Vagina (tissue), 2 donors: ENCODE measurements at regions not wholly inside any gene's neighbourhood (a gene's known extent, or its start where the extent isn't known, plus 50 kb on each side); places are given as distances from the start of the nearest gene placed in this dataset.

Experiments used
- DNase-seq, 2 donors: peaks; one replicate each; pipeline ENCODE4 v3.0.0-alpha.2; 2017; ENCODE audit errors: extremely low spot score in 2 of 2
- H3K27ac ChIP-seq: fragments of 200-600 bp; sonication (generic); one replicate; pipeline ENCODE4 v1.5.1; 2019
- H3K27me3 ChIP-seq: fragments of 200-600 bp; sonication (generic); one replicate; pipeline ENCODE4 v1.5.1; 2019
- H3K36me3 ChIP-seq, 2 donors: fragments of 200-600 bp; sonication (generic); one replicate each; pipeline ENCODE4 v1.5.1; 2017 to 2019
- H3K4me1 ChIP-seq: fragments of 200-600 bp; sonication (generic); one replicate; pipeline ENCODE4 v1.5.1; 2019
- H3K4me3 ChIP-seq, 2 donors: fragments of 200-600 bp; sonication (generic); 1 replicate in 1 of 2; 2 replicates in 1 of 2; pipeline ENCODE4 v1.5.1; 2016 to 2019
- H3K9me3 ChIP-seq: fragments of 200-600 bp; sonication (generic); one replicate; pipeline ENCODE4 v1.5.1; 2019
- POLR2A ChIP-seq, 2 donors: fragments of 450-650 bp; IDR thresholded peaks; one replicate each; pipeline ENCODE4 v1.6.1; 2017; ENCODE audit warnings: antibody characterized with exemption in 2 of 2, mild to moderate bottlenecking in 2 of 2, moderate library complexity in 2 of 2
- POLR2AphosphoS5 ChIP-seq, 2 donors: sonication (generic); formaldehyde crosslinking; IDR thresholded peaks; one replicate each; pipeline ENCODE4 v1.9.0; 2017; ENCODE audit warnings: antibody characterized with exemption in 2 of 2, mild to moderate bottlenecking in 2 of 2, low read depth in 1 of 2; ENCODE audit not compliant: insufficient read depth in 1 of 2
- intact Hi-C: fragments of 100-400 bp; cut with DNase I; formaldehyde crosslinking; loops from one replicate; pipeline ENCODE4 v1.15.1; 2023
- TF ChIP-seq, protein P1 (sequence below), 3 experiments: fragments of 450-650 bp in 2 of 3; fragments of 200-600 bp in 1 of 3; sonication (generic) in 1 of 3; IDR thresholded peaks; one replicate each; pipeline ENCODE4 v1.5.1; 2017 to 2019; ENCODE audit warnings: antibody characterized with exemption in 3 of 3, mild to moderate bottlenecking in 2 of 3, moderate library complexity in 2 of 3

DNA sequence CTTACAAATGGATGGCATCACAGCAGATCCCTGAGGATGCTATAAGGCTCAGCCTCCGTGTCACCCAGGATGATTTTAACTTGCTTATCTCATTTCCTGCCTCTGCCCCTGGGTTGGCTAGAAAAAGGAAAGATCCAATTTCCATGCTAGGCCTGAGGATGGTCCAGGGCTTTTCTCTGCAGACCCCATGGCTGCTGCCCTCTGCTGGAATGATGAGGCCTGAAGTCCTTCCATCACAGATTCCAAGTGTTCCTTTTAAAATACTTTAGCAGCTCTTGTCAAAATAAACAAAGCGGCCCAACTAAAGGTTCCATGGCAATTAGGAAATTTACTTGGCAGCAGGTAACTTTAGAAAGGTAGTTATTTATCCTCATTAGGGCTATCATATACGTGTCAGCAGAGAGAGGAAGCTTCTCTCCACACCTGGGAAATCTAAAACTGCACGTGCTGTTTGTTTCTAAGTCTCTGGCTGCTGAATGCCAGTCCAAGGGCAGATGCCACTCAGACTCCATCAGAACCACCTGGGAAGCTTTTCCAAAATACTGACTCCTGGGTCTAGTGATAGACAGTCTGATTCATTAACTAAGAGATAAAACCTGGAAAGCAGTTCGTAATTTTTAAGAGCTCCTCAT lies 401.9 kb upstream of the IL12A start:
- no peaks in the 10 kb centered on the region for H3K27me3 ChIP-seq
- TF ChIP-seq POLR2A (IDR thresholded peaks at IDR 0.05) (no peak), POLR2AphosphoS5 (IDR thresholded peaks at IDR 0.05; ENCODE audit: insufficient read depth in 1 of 2, low read depth in 1 of 2) (no peak)
- TF ChIP-seq, protein P1, sequence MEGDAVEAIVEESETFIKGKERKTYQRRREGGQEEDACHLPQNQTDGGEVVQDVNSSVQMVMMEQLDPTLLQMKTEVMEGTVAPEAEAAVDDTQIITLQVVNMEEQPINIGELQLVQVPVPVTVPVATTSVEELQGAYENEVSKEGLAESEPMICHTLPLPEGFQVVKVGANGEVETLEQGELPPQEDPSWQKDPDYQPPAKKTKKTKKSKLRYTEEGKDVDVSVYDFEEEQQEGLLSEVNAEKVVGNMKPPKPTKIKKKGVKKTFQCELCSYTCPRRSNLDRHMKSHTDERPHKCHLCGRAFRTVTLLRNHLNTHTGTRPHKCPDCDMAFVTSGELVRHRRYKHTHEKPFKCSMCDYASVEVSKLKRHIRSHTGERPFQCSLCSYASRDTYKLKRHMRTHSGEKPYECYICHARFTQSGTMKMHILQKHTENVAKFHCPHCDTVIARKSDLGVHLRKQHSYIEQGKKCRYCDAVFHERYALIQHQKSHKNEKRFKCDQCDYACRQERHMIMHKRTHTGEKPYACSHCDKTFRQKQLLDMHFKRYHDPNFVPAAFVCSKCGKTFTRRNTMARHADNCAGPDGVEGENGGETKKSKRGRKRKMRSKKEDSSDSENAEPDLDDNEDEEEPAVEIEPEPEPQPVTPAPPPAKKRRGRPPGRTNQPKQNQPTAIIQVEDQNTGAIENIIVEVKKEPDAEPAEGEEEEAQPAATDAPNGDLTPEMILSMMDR (IDR thresholded peaks at IDR 0.05) = no peak
- H3K4me3 ChIP-seq = no peak overlapping the region
- intact Hi-C loops = no loop called here
- no peak overlapping the region for H3K27ac ChIP-seq
- no peak for DNase-seq
- no peaks in the 10 kb centered on the region for H3K4me1 ChIP-seq
- H3K36me3 ChIP-seq = no peaks in the 10 kb centered on the region
- H3K9me3 ChIP-seq = no peaks in the 10 kb centered on the region

DNA sequence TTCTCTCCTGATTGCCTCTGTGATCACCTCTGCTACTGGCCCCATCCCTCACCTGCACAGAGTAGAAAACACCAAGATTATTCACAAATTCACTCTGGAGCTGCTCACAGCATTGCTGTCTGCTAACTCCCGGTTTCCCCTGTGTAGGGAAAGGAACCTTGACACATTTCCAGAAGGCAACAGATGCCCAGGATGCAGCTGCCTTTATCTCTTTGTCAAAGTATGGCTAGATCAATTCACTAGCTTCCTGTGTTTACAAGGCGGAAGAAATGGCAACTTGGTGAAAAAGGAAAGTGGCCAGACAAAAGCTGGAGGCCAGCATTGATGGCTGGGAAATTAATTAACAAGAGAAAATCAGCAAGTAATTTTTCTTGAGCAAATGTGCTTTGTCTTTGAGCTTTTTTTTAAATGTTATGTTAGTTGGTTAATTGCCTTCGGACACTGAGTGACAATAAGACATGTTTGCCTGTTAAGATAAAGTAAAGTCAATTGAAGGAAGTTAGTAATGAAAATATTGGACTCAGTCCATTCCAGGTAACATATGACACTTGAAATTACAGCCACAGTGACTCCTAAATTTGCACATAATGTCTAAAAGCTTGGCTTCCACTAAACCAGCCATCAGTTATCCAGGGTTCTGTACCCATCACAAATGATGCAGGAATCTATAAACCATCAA lies 394.6 kb upstream of the IL12A start:
- Histone ChIP-seq H3K4me3 (no peak overlapping the region), H3K27me3 (no peaks in the 10 kb centered on the region), H3K36me3 (no peaks in the 10 kb centered on the region), H3K4me1 (no peaks in the 10 kb centered on the region), H3K27ac (no peak overlapping the region), H3K9me3 (no peaks in the 10 kb centered on the region)
- DNase-seq = no peak
- TF ChIP-seq POLR2AphosphoS5 (IDR thresholded peaks at IDR 0.05; ENCODE audit: insufficient read depth in 1 of 2, low read depth in 1 of 2) = peak in 1 of 2 donors; percentile 21
- TF ChIP-seq, protein P1 (IDR thresholded peaks at IDR 0.05) = no peak
- intact Hi-C loops = no loop called here

DNA sequence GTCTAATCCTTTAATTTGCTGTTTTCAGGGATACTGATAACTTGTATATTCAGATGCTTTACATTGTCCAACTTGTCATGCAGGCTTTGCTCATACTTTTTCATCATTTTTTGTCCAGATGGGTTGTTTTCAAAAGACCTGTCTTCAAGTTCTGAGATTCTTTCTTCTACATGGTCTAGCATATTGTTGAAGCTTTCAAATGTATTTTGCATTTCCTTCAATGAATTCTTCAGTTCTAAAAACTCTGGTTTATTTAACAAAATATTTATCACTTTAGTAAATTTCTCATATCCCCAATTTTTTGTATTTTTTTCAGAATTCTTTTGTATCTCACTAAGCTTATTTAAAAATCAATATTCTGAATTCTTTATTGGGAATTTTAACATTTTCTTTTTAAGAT lies 388.3 kb upstream of the IL12A start:
- Histone ChIP-seq H3K27ac (no peak overlapping the region), H3K4me3 (no peak overlapping the region), H3K4me1 (peaks cover 7% of the 10 kb centered on the region), H3K36me3 (no peaks in the 10 kb centered on the region), H3K27me3 (no peaks in the 10 kb centered on the region), H3K9me3 (no peaks in the 10 kb centered on the region)
- DNase-seq = no peak
- TF ChIP-seq, protein P1 (IDR thresholded peaks at IDR 0.05) = no peak
- TF ChIP-seq POLR2A (IDR thresholded peaks at IDR 0.05) (no peak), POLR2AphosphoS5 (IDR thresholded peaks at IDR 0.05; ENCODE audit: insufficient read depth in 1 of 2, low read depth in 1 of 2) (no peak)
- intact Hi-C loops = no loop called here

DNA sequence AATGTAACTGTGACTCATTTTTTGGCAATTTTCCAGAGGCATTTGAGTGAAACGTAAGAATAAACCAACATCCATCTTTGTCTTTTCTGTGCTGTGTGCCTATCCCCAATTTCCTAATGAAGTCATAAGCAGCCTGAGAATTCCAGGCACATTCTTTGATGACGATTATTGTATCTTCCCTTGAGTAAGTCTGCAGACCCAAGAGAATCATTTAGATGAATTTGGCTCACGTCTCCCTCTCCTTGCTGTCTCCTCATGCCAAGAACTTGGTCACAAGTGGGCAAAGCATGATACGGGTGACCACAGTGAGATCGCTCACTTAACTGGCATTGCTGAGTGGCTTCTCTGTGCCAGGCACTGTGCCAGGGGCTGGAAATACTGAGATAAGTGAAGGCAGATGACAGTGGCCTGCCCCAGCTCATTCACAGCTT lies 384.5 kb upstream of the IL12A start:
- no peaks in the 10 kb centered on the region for H3K9me3 ChIP-seq
- no peaks in the 10 kb centered on the region for H3K27me3 ChIP-seq
- peaks cover 7% of the 10 kb centered on the region for H3K4me1 ChIP-seq
- no peak overlapping the region for H3K4me3 ChIP-seq
- DNase-seq = no peak
- no peak overlapping the region for H3K27ac ChIP-seq
- H3K36me3 ChIP-seq = no peaks in the 10 kb centered on the region
- TF ChIP-seq, protein P1 (IDR thresholded peaks at IDR 0.05) = no peak
- no peak for TF ChIP-seq POLR2AphosphoS5 (IDR thresholded peaks at IDR 0.05; ENCODE audit: insufficient read depth in 1 of 2, low read depth in 1 of 2)
- intact Hi-C loops = no loop called here

DNA sequence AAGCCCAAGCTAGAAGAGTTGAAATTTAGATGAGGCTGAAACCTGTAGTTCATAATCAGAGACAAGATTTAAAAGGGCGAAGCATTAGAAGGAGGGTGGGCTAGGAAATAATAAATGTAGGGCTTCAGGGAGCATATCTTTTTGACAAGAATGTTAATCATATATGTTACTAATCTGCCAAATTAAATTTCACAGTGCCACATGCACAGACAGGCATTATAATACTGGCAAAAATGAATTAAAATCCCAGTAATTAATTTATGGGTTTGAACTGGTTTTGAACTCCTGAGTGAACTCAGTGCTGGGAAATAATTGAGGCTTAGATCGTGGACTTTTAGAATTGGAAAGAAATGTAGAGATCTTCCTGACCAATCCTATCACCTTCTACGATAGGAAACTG lies 383.5 kb upstream of the IL12A start:
- H3K27ac ChIP-seq = no peak overlapping the region
- intact Hi-C loops = no loop called here

More for the DNA sequence above, 383.5 kb upstream of the IL12A start:
- Histone ChIP-seq H3K27me3 (no peaks in the 10 kb centered on the region), H3K36me3 (no peaks in the 10 kb centered on the region), H3K4me3 (no peak overlapping the region), H3K4me1 (peaks cover 7% of the 10 kb centered on the region), H3K9me3 (no peaks in the 10 kb centered on the region)
- TF ChIP-seq POLR2AphosphoS5 (IDR thresholded peaks at IDR 0.05; ENCODE audit: insufficient read depth in 1 of 2, low read depth in 1 of 2) (no peak), POLR2A (IDR thresholded peaks at IDR 0.05) (no peak)
- TF ChIP-seq, protein P1 (IDR thresholded peaks at IDR 0.05) = no peak
- DNase-seq = no peak
